ENCODE measurements at regions not wholly inside any gene's neighbourhood (a gene's known extent, or its start where the extent isn't known, plus 50 kb on each side); places are given as distances from the start of the nearest gene placed in this dataset.

DNA sequence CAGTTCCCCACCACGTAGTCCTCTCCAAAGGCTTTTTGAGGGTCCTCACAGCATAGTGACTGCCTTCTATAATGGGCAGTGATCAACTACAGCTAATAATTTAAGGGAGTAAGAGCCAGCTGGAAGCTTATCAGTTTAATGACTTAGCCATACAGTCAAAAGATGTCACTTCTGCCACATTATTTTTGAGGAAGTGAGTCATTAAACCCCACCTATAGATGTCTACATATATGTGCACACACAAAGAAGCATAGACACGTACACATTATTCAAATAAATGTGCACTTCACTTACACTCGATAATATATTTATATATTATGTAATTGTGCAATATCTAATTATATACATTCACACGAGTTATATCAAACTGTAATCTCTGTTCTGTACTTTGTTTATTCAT lies 1704.7 kb downstream of the KCNT2 start:
- Histone ChIP-seq H3K9me1 (replicated peaks; ENCODE audit: control insufficient read depth, extremely low read depth, insufficient read depth, low read length) (no peaks in the 10 kb centered on the region), H3K27ac (ENCODE audit: insufficient read depth, low read depth, low read length) (no peak overlapping the region), H3K4me2 (ENCODE audit: insufficient read depth, low read length) (no peak overlapping the region), H3K4me3 (replicated peaks in 1 of 3; ENCODE audit: insufficient read depth in 1 of 3, low read depth in 1 of 3, low read length in 3 of 3) (no peak overlapping the region), H4K20me1 (replicated peaks; ENCODE audit: control insufficient read depth, extremely low read depth, insufficient read depth, low read length) (no peaks in the 10 kb centered on the region), H3K9me3 (replicated peaks; ENCODE audit: control insufficient read depth, insufficient read depth, low read length) (no peaks in the 10 kb centered on the region), H3K4me1 (ENCODE audit: control insufficient read depth, extremely low read depth, insufficient read depth, low read length) (no peaks in the 10 kb centered on the region), H3K27me3 (ENCODE audit: control insufficient read depth in 2 of 2, insufficient read depth in 2 of 2, low read length in 2 of 2) (no peaks in the 10 kb centered on the region), H3K79me2 (ENCODE audit: control insufficient read depth, insufficient read depth, low read length) (no peaks in the 10 kb centered on the region), H2AFZ (ENCODE audit: low read depth, low read length) (no peak overlapping the region), H3K36me3 (ENCODE audit: control insufficient read depth in 2 of 2, extremely low read depth in 1 of 2, insufficient read depth in 2 of 2, low read length in 2 of 2) (no peaks in the 10 kb centered on the region), H3K9ac (replicated peaks; ENCODE audit: extremely low read depth, insufficient read depth, low read length) (no peak overlapping the region)
- no TSS peak for BruUV-seq (replicated peaks)
- dilution Hi-C loops (cut with MboI; ENCODE audit: extremely low pct_ligation_motif_present, low sequenced_read_pairs): no loop called here
- ChIA-PET CTCF (no interaction called here), POLR2A (no interaction called here)
- no peak for TF ChIP-seq POLR2A (IDR thresholded peaks at IDR 0.05; ENCODE audit: low read depth, low read length)
- TF ChIP-seq MAX (IDR thresholded peaks at IDR 0.05; ENCODE audit: insufficient read depth, insufficient read length): no peak
- no peak for TF ChIP-seq EZH2 (IDR thresholded peaks at IDR 0.05; ENCODE audit: borderline replicate concordance, low read depth, low read length, severe bottlenecking)
- TF ChIP-seq JUN (IDR thresholded peaks at IDR 0.05; ENCODE audit: borderline replicate concordance, insufficient read depth, insufficient read length, low read depth): no peak
- DNase-seq (ENCODE audit: low read depth, low spot score) (no peak), FAIRE-seq (no peak)
- intact Hi-C loops (cut with micrococcal nuclease): no loop called here

DNA sequence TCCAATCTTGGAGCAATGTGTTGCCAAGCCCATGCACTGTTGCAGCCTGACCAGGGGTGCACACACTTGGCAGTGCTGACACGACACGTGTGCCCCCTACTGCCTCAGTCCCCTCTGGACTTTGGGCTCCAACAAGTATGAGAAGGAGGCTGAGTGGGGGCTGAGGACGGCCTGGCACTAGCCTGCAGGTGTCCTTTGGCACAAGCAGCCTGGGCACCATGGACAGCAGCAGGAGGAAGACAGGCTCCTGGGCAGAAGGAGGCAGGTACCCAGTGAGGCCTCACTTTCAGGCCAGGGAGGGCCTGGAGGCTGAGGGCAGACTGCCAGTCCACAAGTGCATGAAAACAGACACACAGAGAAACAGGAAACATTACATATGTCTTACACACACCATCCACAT lies 1702.9 kb upstream of the B3GALT2 start:
- dilution Hi-C loops (cut with MboI; ENCODE audit: extremely low pct_ligation_motif_present, low sequenced_read_pairs): no loop called here
- H3K9me3 ChIP-seq (replicated peaks; ENCODE audit: control insufficient read depth, insufficient read depth, low read length): peaks cover 6% of the 10 kb centered on the region
- ChIA-PET POLR2A (no interaction called here), CTCF (no interaction called here)
- H3K9me1 ChIP-seq (replicated peaks; ENCODE audit: control insufficient read depth, extremely low read depth, insufficient read depth, low read length): no peaks in the 10 kb centered on the region
- no peaks in the 10 kb centered on the region for H3K36me3 ChIP-seq (ENCODE audit: control insufficient read depth in 2 of 2, extremely low read depth in 1 of 2, insufficient read depth in 2 of 2, low read length in 2 of 2)
- BruUV-seq (replicated peaks): no TSS peak
- H3K4me2 ChIP-seq (ENCODE audit: insufficient read depth, low read length): no peak overlapping the region
- H3K4me1 ChIP-seq (ENCODE audit: control insufficient read depth, extremely low read depth, insufficient read depth, low read length): no peaks in the 10 kb centered on the region
- no peak for DNase-seq (ENCODE audit: low read depth, low spot score)
- intact Hi-C loops (cut with micrococcal nuclease): no loop called here
- TF ChIP-seq EZH2 (IDR thresholded peaks at IDR 0.05; ENCODE audit: borderline replicate concordance, low read depth, low read length, severe bottlenecking) (no peak), MYC (IDR thresholded peaks at IDR 0.05; ENCODE audit: low read depth, low read length) (no peak), GATA2 (IDR thresholded peaks at IDR 0.05; ENCODE audit: insufficient read depth, insufficient read length, low read depth, low read length) (no peak), POLR2A (IDR thresholded peaks at IDR 0.05; ENCODE audit: low read depth, low read length) (no peak), POLR2AphosphoS5 (IDR thresholded peaks at IDR 0.05; ENCODE audit: insufficient read depth, low read depth, low read length) (no peak), CTCF (IDR thresholded peaks at IDR 0.05; ENCODE audit: extremely low read depth in 1 of 2, insufficient read depth in 1 of 2, low read depth in 1 of 2, low read length in 2 of 2) (no peak), FOS (IDR thresholded peaks at IDR 0.05; ENCODE audit: borderline replicate concordance, insufficient read depth, low read length) (no peak), JUN (IDR thresholded peaks at IDR 0.05; ENCODE audit: borderline replicate concordance, insufficient read depth, insufficient read length, low read depth) (no peak), MAX (IDR thresholded peaks at IDR 0.05; ENCODE audit: insufficient read depth, insufficient read length) (no peak)
- no peak for FAIRE-seq
- H2AFZ ChIP-seq (ENCODE audit: low read depth, low read length): no peak overlapping the region
- H3K4me3 ChIP-seq (replicated peaks in 1 of 3; ENCODE audit: insufficient read depth in 1 of 3, low read depth in 1 of 3, low read length in 3 of 3): no peak overlapping the region
- no peaks in the 10 kb centered on the region for H4K20me1 ChIP-seq (replicated peaks; ENCODE audit: control insufficient read depth, extremely low read depth, insufficient read depth, low read length)
- no peaks in the 10 kb centered on the region for H3K27me3 ChIP-seq (ENCODE audit: control insufficient read depth in 2 of 2, insufficient read depth in 2 of 2, low read length in 2 of 2)
- no peak overlapping the region for H3K27ac ChIP-seq (ENCODE audit: insufficient read depth, low read depth, low read length)
- H3K79me2 ChIP-seq (ENCODE audit: control insufficient read depth, insufficient read depth, low read length): no peaks in the 10 kb centered on the region
- H3K9ac ChIP-seq (replicated peaks; ENCODE audit: extremely low read depth, insufficient read depth, low read length): no peak overlapping the region
